Activated CD8-positive, alpha-beta memory T cell treated with anti-CD3 and anti-CD28 coated beads, Interleukin-2, amount 10 ng/mL, durations not matched to agents 7 days and 5 days (primary cell): ENCODE measurements at regions not wholly inside any gene's neighbourhood (a gene's known extent, or its start where the extent isn't known, plus 50 kb on each side); places are given as distances from the start of the nearest gene placed in this dataset.
A peak's percentile ranks its signal among the peaks of the same experiment; 100 is the strongest.

Source experiments
- ATAC-seq: fragments of 150-1000 bp; cut with Tn5 transposase; one replicate; pipeline ENCODE4 v1.10.0; 2021; ENCODE audit warnings: moderate library complexity
- CTCF ChIA-PET: fragments of 350-600 bp; sonication (Branson Sonifier 250); formaldehyde crosslinking; loops from one replicate; lab custom pipeline; 2021; ENCODE audit warnings: antibody characterized with exemption; lab: Charles Lee
- DNase-seq: peaks from one replicate; pipeline ENCODE4 v3.0.0-alpha.2; 2020
- H3K27ac Mint-ChIP-seq: one replicate; pipeline ENCODE4 v1.8.0; 2021; ENCODE audit warnings: mild to moderate bottlenecking, mixed read lengths
- H3K27me3 Mint-ChIP-seq: one replicate; pipeline ENCODE4 v1.8.0; 2021; ENCODE audit warnings: mixed read lengths
- H3K36me3 Mint-ChIP-seq: one replicate; pipeline ENCODE4 v1.8.0; 2021; ENCODE audit warnings: mild to moderate bottlenecking, mixed read lengths
- H3K4me1 Mint-ChIP-seq: one replicate; pipeline ENCODE4 v1.8.0; 2021; ENCODE audit warnings: mixed read lengths
- H3K4me3 Mint-ChIP-seq: one replicate; pipeline ENCODE4 v1.8.0; 2021; ENCODE audit warnings: mild to moderate bottlenecking, moderate library complexity, mixed read lengths
- H3K9me3 Mint-ChIP-seq: one replicate; pipeline ENCODE4 v1.8.0; 2022; ENCODE audit warnings: low read depth, mixed read lengths

DNA sequence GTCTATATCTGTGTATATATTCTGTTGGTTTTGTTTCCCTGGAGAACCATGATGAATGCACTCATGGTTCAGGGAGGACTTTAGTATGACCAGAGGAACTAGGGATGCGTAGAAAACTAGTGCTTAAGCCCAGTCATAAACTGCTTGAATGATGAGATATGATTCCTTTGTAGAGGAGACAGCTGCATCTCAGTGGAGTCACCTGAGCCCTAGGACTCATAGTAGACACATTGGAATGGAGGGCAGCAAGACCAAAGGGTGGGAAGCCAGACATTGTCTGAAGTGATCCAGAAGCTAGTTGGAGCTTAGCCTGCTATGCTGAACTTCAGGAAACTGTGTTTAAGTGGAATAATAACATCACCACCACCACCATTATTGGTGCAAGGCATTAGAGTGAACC is 89.5 kb upstream of the SPATA13 start:
- peaks cover 2% of the 10 kb centered on the region for H3K4me1 Mint-ChIP-seq
- no peak overlapping the region for H3K4me3 Mint-ChIP-seq
- DNase-seq (no peak), ATAC-seq (no peak)
- H3K27ac Mint-ChIP-seq: no peak overlapping the region
- CTCF ChIA-PET: interaction anchor here (1.2 kb wide), 1 partner anchor 18 kb away, joined by 4 read pairs; no protein-coding TSS in a partner anchor
- peaks cover 2% of the 10 kb centered on the region for H3K36me3 Mint-ChIP-seq
- no peaks in the 10 kb centered on the region for H3K9me3 Mint-ChIP-seq
- H3K27me3 Mint-ChIP-seq: peaks cover 7% of the 10 kb centered on the region

DNA sequence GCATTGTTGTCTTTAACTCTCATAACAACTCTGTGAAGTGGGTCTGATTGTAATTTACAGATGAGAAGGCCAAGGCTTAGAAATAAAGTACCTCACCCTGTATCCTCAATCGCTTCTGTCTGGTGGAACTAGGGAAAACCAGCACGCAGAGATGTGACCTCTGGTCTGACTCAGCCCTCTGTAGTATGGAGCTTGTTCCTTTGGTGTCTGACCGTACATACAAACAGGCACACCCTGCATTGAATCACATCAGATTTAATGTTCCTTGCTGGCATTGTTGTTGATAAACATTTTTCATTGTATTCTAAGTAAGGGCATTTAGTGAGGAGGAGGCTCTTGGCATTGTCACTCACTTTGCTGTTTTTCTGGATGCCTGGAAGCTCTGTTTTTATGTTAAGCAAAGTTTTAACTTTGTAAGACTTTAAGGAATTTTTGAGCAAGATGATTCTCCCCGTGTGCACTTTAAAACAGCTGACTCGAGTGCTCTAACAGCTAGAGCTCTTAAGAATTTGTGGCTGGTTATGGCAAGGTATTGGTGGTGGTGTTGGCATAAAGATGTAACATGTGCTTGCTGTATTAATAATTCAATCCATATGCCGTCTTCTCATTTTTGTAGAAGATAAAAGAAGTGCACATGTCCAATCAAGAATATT is 89.0 kb upstream of the SPATA13 start:
- Mint-ChIP-seq H3K27me3 (peaks cover 9% of the 10 kb centered on the region), H3K27ac (no peak overlapping the region), H3K9me3 (no peaks in the 10 kb centered on the region), H3K4me3 (no peak overlapping the region), H3K36me3 (peaks cover 2% of the 10 kb centered on the region), H3K4me1 (peaks cover 3% of the 10 kb centered on the region)
- no peak for DNase-seq
- CTCF ChIA-PET: interaction anchor here (1.2 kb wide), 1 partner anchor 18 kb away, joined by 4 read pairs; no protein-coding TSS in a partner anchor
- ATAC-seq: no peak

DNA sequence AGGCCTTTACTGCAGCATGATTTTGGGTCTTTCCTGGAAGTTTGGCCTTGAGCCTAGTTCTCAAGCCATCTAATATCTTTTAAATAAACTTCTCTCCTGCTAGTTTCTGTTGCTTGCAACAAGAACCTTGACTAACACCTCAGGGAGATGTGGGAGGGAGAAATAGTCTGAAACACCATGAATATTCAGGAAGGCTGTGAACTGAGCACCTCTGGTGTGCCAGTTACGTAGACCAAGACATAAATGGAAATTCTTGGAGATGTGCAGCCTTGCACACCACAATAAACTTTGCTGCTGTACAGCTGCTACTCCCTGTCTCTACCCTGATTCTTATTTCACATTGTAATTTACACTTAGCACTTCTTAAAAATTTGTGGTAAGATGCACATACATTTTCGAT is 86.9 kb upstream of the SPATA13 start:
- H3K9me3 Mint-ChIP-seq: no peaks in the 10 kb centered on the region
- no peak for ATAC-seq
- peaks cover 5% of the 10 kb centered on the region for H3K4me1 Mint-ChIP-seq
- H3K36me3 Mint-ChIP-seq: no peaks in the 10 kb centered on the region
- H3K27me3 Mint-ChIP-seq: peaks cover 6% of the 10 kb centered on the region
- no peak for DNase-seq
- H3K4me3 Mint-ChIP-seq: no peak overlapping the region
- CTCF ChIA-PET: no interaction called here
- no peak overlapping the region for H3K27ac Mint-ChIP-seq

DNA sequence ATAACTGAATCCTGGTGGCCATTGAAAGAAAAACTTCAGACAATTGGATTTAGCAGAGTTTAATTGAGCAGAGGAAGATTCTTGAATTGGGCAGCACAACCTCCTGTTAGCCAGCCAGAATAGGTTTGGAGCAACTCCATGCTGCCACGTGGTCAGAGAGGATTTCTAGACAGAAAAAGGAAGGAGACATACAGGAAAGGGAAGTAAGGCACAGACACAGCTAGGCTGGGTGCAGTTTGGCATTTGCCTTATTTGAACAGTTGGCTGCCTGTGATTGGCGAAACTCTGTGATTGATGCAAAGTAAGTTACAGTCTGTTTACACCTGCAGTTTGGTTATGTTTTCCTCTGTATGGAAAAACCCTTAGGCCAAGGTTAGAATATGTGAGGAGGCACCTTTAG is 85.8 kb upstream of the SPATA13 start:
- ATAC-seq (no peak), DNase-seq (no peak)
- CTCF ChIA-PET: no interaction called here
- peaks cover 5% of the 10 kb centered on the region for H3K4me1 Mint-ChIP-seq
- no peak overlapping the region for H3K27ac Mint-ChIP-seq
- peaks cover 2% of the 10 kb centered on the region for H3K27me3 Mint-ChIP-seq
- H3K36me3 Mint-ChIP-seq: no peaks in the 10 kb centered on the region
- no peak overlapping the region for H3K4me3 Mint-ChIP-seq
- H3K9me3 Mint-ChIP-seq: no peaks in the 10 kb centered on the region

DNA sequence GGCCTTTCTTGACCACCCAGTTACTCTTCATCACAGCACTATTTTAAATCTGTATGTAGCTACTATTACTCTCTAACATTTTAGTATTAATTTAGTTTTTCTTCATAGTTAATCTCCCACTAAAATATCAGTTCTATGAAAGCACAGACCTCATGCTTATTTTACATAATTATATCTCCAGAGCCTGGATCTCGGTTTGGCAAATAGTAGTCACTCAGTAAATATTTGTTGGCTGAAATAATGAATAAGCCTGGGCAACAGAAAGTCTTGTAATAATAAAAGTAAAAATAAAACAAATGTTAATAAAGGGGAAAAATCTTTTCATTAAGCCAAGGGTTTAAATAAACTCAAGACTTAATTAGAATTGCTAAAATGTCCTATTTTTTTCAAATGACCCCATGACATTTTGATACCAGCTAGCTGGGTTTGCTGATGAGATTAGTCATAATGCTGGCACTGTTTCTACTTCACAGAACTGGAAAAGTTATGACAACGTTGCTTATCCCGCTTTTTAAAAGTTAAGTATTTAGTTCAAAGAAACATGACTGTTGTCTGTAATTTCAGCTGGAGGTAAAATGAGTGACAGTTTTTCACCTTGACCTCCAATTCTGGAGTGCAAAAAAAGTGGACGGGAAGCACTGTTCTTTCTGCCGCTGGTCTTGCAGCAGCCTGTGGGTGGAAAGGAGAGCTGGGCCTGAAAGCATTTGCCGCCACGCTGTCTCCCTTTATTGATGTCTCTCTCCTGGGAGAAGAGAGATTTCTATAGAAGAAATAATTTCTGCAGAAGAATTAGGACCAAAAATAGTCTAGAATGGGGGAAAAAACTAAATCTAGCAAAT is 85.2 kb upstream of the SPATA13 start:
- ATAC-seq (no peak), DNase-seq (no peak)
- H3K4me1 Mint-ChIP-seq: peaks cover 5% of the 10 kb centered on the region
- CTCF ChIA-PET: no interaction called here
- no peak overlapping the region for H3K27ac Mint-ChIP-seq
- H3K36me3 Mint-ChIP-seq: no peaks in the 10 kb centered on the region
- H3K4me3 Mint-ChIP-seq: no peak overlapping the region
- H3K27me3 Mint-ChIP-seq: peaks cover 2% of the 10 kb centered on the region
- no peaks in the 10 kb centered on the region for H3K9me3 Mint-ChIP-seq

DNA sequence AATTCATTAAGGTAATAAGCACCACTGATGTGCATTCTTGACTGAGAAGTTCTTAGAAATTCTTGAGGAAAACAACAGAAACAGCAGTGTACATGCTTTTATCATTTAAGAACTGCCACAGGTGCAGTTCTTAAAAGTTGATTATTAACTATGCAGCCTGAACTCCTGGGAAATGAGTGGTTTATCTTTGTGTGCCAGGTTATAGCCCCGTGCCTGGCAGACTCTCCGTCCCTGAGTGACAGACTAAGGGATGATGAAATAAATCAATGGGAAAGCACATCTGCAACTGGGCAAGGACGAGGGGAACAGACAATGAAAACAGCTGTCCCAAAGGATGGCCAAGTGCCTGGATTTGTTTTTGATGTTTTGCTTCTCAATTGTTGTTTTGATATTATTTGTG is 84.4 kb upstream of the SPATA13 start:
- no peaks in the 10 kb centered on the region for H3K9me3 Mint-ChIP-seq
- H3K4me3 Mint-ChIP-seq: peak overlapping the region; percentile 40
- no peak for ATAC-seq
- H3K4me1 Mint-ChIP-seq: peaks cover 5% of the 10 kb centered on the region
- no peak overlapping the region for H3K27ac Mint-ChIP-seq
- no peaks in the 10 kb centered on the region for H3K36me3 Mint-ChIP-seq
- CTCF ChIA-PET: no interaction called here
- peaks cover 2% of the 10 kb centered on the region for H3K27me3 Mint-ChIP-seq
- DNase-seq: no peak

DNA sequence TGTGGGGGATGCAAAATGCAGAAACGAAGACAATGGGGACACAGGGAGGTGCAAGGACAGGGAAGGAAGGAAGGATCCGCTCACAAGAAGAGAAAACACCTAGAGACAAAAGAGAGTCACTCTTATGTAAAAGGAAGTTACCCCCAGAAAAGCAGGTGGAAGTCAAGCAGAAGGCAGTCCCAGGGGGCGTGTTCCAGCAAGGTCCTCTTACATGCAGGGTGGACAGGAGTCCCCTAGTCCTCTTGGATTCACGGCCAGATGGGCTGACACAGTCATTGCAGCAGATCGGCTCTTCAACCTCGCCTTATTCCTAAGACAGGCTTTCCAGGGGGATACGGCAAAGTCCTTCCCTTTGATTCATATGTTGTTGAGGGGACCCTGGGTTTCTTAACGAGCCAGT is 83.9 kb upstream of the SPATA13 start:
- peaks cover 2% of the 10 kb centered on the region for H3K27me3 Mint-ChIP-seq
- peak overlapping the region; percentile 40 for H3K4me3 Mint-ChIP-seq
- DNase-seq: no peak
- H3K4me1 Mint-ChIP-seq: peaks cover 5% of the 10 kb centered on the region
- CTCF ChIA-PET: no interaction called here
- no peaks in the 10 kb centered on the region for H3K36me3 Mint-ChIP-seq
- no peaks in the 10 kb centered on the region for H3K9me3 Mint-ChIP-seq
- H3K27ac Mint-ChIP-seq: no peak overlapping the region
- no peak for ATAC-seq

DNA sequence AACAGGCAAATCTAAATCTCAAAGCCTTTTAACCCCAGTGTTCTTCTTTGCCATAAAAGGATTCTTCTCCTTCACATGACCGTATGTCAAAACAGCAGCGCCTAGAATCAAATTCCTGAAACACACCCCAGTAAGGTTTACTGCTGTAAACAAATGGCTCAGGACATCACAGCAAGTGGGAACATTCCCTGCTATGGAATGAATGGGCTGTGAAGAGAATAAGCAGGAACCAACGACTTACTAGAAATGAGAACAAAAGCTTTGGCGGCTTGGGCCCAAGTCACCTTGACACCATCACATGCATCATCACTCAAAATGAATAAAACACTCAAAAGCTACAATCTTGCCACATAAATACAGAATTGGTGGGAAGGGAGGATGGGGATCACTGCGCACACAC is 80.4 kb upstream of the SPATA13 start:
- DNase-seq (no peak), ATAC-seq (no peak)
- Mint-ChIP-seq H3K9me3 (no peaks in the 10 kb centered on the region), H3K4me3 (no peak overlapping the region), H3K4me1 (peaks cover 4% of the 10 kb centered on the region), H3K36me3 (no peaks in the 10 kb centered on the region), H3K27ac (no peak overlapping the region), H3K27me3 (peaks cover 13% of the 10 kb centered on the region)
- CTCF ChIA-PET: no interaction called here

DNA sequence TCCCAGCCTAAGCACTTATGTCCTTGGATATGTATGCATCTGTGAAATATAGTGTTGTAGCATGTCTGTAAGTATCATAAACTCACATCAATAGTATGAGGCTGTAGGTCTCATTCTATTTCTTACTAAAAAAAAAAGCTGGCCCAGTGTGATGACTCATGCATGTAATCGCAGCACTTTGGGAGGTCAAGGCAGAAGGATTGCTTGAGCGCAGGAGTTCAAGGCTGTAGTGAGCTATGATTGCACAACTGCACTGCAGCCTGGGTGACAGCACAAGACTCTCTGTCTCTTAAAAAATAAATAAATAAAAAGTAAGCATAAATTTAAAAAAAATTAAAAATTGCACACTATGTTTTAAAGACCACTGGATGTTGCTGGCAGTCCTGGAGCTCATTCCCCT is 79.1 kb upstream of the SPATA13 start:
- no peaks in the 10 kb centered on the region for H3K9me3 Mint-ChIP-seq
- H3K27ac Mint-ChIP-seq: no peak overlapping the region
- no peaks in the 10 kb centered on the region for H3K36me3 Mint-ChIP-seq
- no peak for DNase-seq
- peaks cover 21% of the 10 kb centered on the region for H3K27me3 Mint-ChIP-seq
- H3K4me1 Mint-ChIP-seq: peaks cover 3% of the 10 kb centered on the region
- no peak for ATAC-seq
- H3K4me3 Mint-ChIP-seq: no peak overlapping the region
- CTCF ChIA-PET: no interaction called here

DNA sequence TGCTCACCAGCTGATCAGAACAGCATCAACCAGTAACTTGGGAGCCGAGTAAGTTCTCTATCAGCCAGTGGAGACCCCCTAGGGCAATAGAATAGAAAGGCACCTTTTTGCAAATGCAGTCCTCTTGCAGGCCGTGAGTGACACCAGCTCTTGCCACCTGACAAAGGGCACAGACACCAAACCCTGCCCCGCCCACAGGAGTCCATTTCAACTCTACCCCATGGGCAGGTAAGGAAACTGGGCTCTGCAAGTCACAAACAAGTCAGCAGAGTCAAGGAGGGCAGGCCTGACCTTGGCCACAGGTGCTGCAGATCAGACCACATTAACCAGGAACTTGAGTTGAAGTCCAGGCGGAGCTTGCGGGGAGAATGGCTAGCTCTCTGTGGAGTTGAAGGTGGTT is 77.4 kb upstream of the SPATA13 start:
- Mint-ChIP-seq H3K27me3 (peaks cover 26% of the 10 kb centered on the region), H3K4me3 (no peak overlapping the region), H3K4me1 (no peaks in the 10 kb centered on the region), H3K27ac (no peak overlapping the region), H3K36me3 (no peaks in the 10 kb centered on the region), H3K9me3 (no peaks in the 10 kb centered on the region)
- CTCF ChIA-PET: interaction anchor here (0.7 to 1.7 kb wide), 2 partner anchors 121 to 123 kb away, joined by 3 read pairs; no protein-coding TSS in a partner anchor
- DNase-seq (no peak), ATAC-seq (no peak)

DNA sequence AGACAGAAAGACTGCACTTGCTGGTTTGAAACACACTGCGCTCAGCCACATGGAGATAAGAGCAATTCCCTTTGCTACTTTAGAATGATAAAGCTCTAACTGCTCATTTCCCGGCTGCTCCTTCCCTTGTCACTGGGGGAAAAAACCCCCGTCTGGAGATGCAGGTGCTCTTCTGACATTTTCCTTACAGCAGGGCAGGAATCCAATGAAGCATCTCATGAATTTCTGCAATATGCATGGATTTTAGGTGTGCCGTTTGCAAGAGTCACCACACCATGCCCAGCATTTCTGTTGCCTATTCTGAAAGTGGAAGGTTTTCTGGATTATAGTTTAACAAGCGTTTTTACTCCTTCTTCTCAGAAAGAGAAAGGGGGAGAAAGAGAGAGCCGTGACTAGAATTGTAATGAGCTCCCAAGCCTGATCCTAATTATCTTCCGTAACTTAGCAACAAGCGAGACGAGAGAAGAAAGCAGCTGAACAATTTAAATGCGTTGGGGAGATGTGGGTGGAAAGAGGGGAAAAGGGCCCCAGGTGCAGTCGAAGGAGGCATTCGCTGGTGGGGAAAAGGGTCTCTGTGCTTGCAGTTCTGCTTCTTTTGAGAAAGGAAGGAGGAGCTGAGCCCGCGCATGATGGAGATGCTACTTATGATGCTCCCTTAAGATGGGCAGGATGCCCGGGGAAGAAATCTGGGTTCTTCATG is 76.6 kb upstream of the SPATA13 start:
- CTCF ChIA-PET: interaction anchor here (0.7 to 1.7 kb wide), 2 partner anchors 120 to 124 kb away, joined by 3 read pairs; no protein-coding TSS in a partner anchor
- no peaks in the 10 kb centered on the region for H3K9me3 Mint-ChIP-seq

DNA sequence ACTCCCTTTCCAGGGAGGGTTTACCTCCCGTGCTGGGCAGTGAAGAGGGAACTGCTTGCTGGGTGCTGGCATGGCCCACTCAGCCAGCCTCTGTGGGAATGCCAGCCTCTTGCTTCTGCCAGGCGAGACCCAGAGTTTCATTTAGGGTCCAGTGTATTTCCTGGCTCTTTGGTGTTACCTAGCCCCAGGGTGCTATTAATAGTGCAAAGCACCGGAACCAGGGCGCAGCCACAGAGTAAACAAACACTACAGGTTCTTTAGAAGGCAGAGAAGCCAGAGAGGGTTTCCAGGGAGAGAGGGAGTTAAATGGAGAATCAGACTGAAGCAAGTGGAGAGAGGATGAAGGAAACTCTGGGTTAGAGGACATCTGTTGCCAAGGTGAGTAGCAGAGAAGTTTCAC is 74.9 kb upstream of the SPATA13 start:
- Mint-ChIP-seq H3K4me1 (no peaks in the 10 kb centered on the region), H3K36me3 (no peaks in the 10 kb centered on the region), H3K27me3 (peaks cover 29% of the 10 kb centered on the region), H3K4me3 (no peak overlapping the region), H3K27ac (no peak overlapping the region), H3K9me3 (no peaks in the 10 kb centered on the region)
- ATAC-seq: no peak
- no peak for DNase-seq
- CTCF ChIA-PET: no interaction called here

More for the DNA sequence above, 76.6 kb upstream of the SPATA13 start:
- ATAC-seq (no peak), DNase-seq (no peak)
- no peaks in the 10 kb centered on the region for H3K36me3 Mint-ChIP-seq
- H3K4me1 Mint-ChIP-seq: no peaks in the 10 kb centered on the region
- H3K27me3 Mint-ChIP-seq: peaks cover 29% of the 10 kb centered on the region
- H3K4me3 Mint-ChIP-seq: no peak overlapping the region
- H3K27ac Mint-ChIP-seq: no peak overlapping the region

DNA sequence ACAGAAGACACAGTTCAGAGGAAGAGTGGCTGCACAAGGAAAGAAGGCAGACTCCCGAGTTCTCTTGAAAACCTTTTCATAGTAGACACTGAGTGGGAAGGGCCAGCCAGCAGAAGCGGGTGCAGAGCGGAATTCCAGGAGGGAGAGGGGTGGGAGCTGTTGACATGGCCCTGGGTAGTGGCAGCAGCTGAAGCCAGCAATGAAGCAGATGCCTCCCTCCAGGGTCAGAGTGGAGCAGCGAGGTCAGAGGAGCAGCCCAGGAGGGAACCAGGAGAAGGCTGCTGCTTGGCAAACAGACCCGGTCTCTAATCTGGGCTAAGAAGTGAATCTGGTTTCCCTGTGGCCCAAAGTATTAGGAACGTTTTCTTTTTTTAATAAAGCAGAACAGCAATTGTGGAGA is 73.9 kb upstream of the SPATA13 start:
- CTCF ChIA-PET: interaction anchor here (1.0 kb wide), 1 partner anchor 63 kb away, joined by 3 read pairs; no protein-coding TSS in a partner anchor
- Mint-ChIP-seq H3K36me3 (no peaks in the 10 kb centered on the region), H3K27ac (no peak overlapping the region), H3K27me3 (peaks cover 29% of the 10 kb centered on the region), H3K4me1 (no peaks in the 10 kb centered on the region), H3K9me3 (no peaks in the 10 kb centered on the region), H3K4me3 (no peak overlapping the region)
- no peak for DNase-seq
- no peak for ATAC-seq
